SK-N-MC (cell line): ENCODE measurements at regions not wholly inside any gene's neighbourhood (a gene's known extent, or its start where the extent isn't known, plus 50 kb on each side); places are given as distances from the start of the nearest gene placed in this dataset.
"Not testable (repeated sequence)": the region's sequence is repeated elsewhere in the genome, so short reads cannot be mapped to it uniquely, and the experiment has no call there.

Source experiments
- DNase-seq: peaks from one replicate; pipeline ENCODE4 v3.0.0-alpha.2; 2011; ENCODE audit warnings: low read depth, low spot score
- H3K27ac ChIP-seq: fragments of 200-600 bp; sonication (generic); 2 replicates; pipeline ENCODE4 v1.5.1; 2016; ENCODE audit warnings: mixed run types
- H3K36me3 ChIP-seq: fragments of 200-600 bp; sonication (generic); 2 replicates; pipeline ENCODE4 v1.6.1; 2017; ENCODE audit warnings: antibody characterized with exemption, low read length, mixed read lengths; ENCODE audit not compliant: insufficient read depth
- H3K4me3 ChIP-seq: fragments of 200-600 bp; sonication (generic); 2 replicates; pipeline ENCODE4 v1.5.1; 2016
- H3K9ac ChIP-seq: fragments of 200-600 bp; sonication (generic); 2 replicates; pipeline ENCODE4 v1.8.0; 2017; ENCODE audit warnings: mixed run types, mixed read lengths; ENCODE audit not compliant: insufficient read length
- H3K9me3 ChIP-seq: fragments of 200-600 bp; sonication (generic); 2 replicates; pipeline ENCODE4 v1.6.1; 2017; ENCODE audit warnings: low read depth, mild to moderate bottlenecking, antibody characterized with exemption, low read length, moderate library complexity, mixed read lengths
- EZH2 ChIP-seq: fragments of 200-600 bp; sonication (generic); IDR thresholded peaks from one replicate; pipeline ENCODE4 v1.6.1; 2017; ENCODE audit warnings: antibody characterized with exemption
- FOXP2 ChIP-seq: optimal IDR thresholded peaks from 2 replicates; pipeline ENCODE3; 2011; ENCODE audit warnings: mild to moderate bottlenecking, moderate library complexity; ENCODE audit not compliant: insufficient read depth; ENCODE audit errors: extremely low read length, control extremely low read depth
- POLR2AphosphoS5 ChIP-seq: IDR thresholded peaks from 2 replicates; pipeline ENCODE4 v1.6.1; 2012; ENCODE audit warnings: mild to moderate bottlenecking, low read depth, low read length, borderline replicate concordance

- no peaks in the 10 kb centered on the region for H3K9me3 ChIP-seq
- TF ChIP-seq POLR2AphosphoS5 (no peak), EZH2 (no peak), FOXP2 (no peak)
- no peaks in the 10 kb centered on the region for H3K36me3 ChIP-seq
- no peak overlapping the region for H3K27ac ChIP-seq
- DNase-seq: no peak
- no peak overlapping the region for H3K4me3 ChIP-seq
- no peak overlapping the region for H3K9ac ChIP-seq
Measured at GRCh38 chr4:14912426-14912825, 89.9 kb upstream of the CPEB2 start.

GRCh38 chr4:14915018-14915417 is 87.3 kb upstream of the CPEB2 start:
- DNase-seq: no peak
- Histone ChIP-seq H3K9me3 (no peaks in the 10 kb centered on the region), H3K9ac (no peak overlapping the region), H3K4me3 (no peak overlapping the region), H3K36me3 (no peaks in the 10 kb centered on the region), H3K27ac (no peak overlapping the region)
- TF ChIP-seq FOXP2 (no peak), EZH2 (no peak), POLR2AphosphoS5 (no peak)

DNA sequence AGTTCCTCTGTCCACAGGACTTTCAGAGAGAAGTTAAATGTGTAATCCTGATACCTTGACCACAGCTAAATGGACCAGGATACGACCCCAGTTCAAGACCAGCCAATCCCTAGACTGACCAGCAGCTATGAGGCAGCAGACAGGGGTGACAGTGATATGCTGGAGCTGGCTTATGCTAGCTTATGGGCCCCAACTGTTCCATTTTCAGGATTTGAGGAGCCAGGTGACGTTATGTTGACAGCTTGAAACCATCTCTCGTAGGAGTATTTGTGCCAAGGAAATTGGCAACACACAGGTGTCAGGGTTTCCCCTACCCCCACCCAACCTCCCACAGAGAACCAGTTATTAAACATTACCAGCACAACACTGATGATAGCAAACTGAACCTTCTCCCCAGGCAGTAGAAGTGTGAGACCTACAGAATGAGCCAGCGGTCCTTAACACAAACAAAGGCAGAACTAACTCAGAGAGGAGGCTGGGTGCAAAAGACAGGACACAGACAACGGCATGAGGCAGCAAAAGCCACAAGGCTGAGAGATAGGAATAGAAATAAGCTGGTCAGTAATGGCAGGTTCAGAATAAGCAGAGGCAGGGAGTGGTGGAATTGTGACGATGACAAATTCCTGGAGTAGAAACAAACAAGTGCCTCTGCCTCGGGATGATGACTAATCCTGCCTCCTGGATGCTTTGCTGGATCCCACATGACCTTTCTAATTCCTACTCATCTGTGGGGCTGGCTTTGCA is 85.6 kb upstream of the CPEB2 start:
- no peak for DNase-seq
- Histone ChIP-seq H3K36me3 (no peaks in the 10 kb centered on the region), H3K27ac (no peak overlapping the region), H3K4me3 (no peak overlapping the region), H3K9ac (no peak overlapping the region), H3K9me3 (no peaks in the 10 kb centered on the region)
- TF ChIP-seq EZH2: no peak
- TF ChIP-seq POLR2AphosphoS5: no peak
- TF ChIP-seq FOXP2: no peak

DNA sequence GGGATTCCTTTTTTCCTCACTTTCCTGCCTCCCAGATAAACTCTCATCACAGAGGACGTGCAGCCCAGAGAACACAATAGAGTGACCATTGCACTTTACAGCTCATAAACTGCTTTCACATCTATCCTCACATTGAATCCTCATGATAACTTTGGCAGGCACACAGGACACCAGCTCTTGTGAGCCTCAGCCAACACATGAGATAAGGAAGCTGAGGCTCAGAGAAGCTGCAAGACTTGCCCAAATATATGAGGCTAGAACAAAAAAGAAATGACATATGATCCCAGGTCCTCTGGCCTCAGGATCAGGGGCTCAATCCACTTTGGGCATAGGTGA is 85.0 kb upstream of the CPEB2 start:
- no peaks in the 10 kb centered on the region for H3K9me3 ChIP-seq
- no peak overlapping the region for H3K27ac ChIP-seq
- H3K9ac ChIP-seq: no peak overlapping the region
- no peak for DNase-seq
- H3K36me3 ChIP-seq: no peaks in the 10 kb centered on the region
- no peak overlapping the region for H3K4me3 ChIP-seq
- TF ChIP-seq FOXP2 (no peak), POLR2AphosphoS5 (no peak), EZH2 (no peak)

DNA sequence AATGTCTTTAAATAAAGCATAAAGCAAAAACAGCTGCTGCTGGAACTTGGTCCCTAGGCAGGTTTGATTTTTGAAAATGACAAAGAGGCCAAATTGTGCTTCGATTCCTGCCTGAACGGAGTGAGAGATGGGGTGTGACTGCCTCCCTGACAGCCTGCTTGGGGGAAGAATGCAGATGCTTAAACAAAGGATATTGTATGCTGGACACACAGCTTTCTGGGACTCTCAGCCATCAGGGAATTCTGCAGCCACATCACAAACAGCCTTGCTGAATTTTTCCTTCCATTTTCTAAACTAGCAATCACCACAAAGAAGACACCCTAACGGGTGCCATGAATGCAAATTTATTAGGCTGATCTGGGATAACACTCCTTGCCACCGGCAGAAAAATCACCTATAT is 83.9 kb upstream of the CPEB2 start:
- H3K27ac ChIP-seq: no peak overlapping the region
- DNase-seq: no peak
- H3K9ac ChIP-seq: no peak overlapping the region
- TF ChIP-seq POLR2AphosphoS5 (no peak), FOXP2 (no peak), EZH2 (no peak)
- H3K36me3 ChIP-seq: no peaks in the 10 kb centered on the region
- no peak overlapping the region for H3K4me3 ChIP-seq
- no peaks in the 10 kb centered on the region for H3K9me3 ChIP-seq

DNA sequence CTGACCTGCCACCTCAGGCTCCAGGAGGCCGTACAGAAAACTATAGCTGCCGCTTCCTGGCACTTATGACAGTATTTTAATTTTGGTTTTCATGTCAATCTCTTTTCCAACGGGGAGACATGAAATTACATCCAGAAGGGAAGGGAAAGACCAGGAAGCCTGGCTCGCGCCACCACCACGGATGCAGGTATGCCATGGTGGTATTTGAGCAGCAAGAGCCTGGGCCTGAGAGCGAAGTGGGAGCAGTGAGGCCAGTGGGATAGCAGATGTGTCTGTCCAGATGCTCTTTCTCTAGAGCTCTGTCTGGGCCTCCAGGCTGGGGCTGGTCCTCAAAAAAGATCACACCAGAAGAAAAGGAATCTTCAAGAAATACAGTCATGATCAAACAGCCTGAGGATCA is 82.5 kb upstream of the CPEB2 start:
- no peak for TF ChIP-seq POLR2AphosphoS5
- no peak for TF ChIP-seq EZH2
- no peak for TF ChIP-seq FOXP2
- no peak for DNase-seq

DNA sequence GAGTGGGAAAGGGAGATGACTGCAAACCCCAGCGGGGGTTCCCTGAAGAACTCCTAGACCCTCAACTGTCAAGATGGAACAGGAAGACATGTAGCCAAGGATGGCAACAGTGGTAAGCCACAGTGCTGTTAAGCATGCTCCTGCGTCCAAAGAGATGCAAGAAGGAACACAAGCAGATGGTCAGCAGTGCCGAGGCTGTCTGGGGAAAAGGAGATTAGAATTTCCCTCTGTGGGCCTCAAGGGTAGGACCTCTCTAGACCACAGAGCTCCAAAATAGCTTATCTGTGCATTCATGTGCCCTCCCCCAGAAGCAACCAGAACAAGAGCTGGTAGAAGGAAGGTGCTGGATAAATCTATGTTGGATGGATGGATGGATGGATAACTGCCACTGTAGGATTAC is 82.0 kb upstream of the CPEB2 start:
- no peak overlapping the region for H3K9ac ChIP-seq
- H3K27ac ChIP-seq: no peak overlapping the region
- no peaks in the 10 kb centered on the region for H3K9me3 ChIP-seq
- no peak overlapping the region for H3K4me3 ChIP-seq
- DNase-seq: no peak
- H3K36me3 ChIP-seq: no peaks in the 10 kb centered on the region
- no peak for TF ChIP-seq POLR2AphosphoS5
- TF ChIP-seq FOXP2: no peak
- TF ChIP-seq EZH2: no peak

More for the DNA sequence above, 82.5 kb upstream of the CPEB2 start:
- Histone ChIP-seq H3K27ac (no peak overlapping the region), H3K9ac (no peak overlapping the region), H3K36me3 (no peaks in the 10 kb centered on the region), H3K4me3 (no peak overlapping the region), H3K9me3 (no peaks in the 10 kb centered on the region)

- Histone ChIP-seq H3K9me3 (no peaks in the 10 kb centered on the region), H3K4me3 (no peak overlapping the region), H3K27ac (no peak overlapping the region), H3K36me3 (no peaks in the 10 kb centered on the region), H3K9ac (no peak overlapping the region)
- no peak for TF ChIP-seq EZH2
- TF ChIP-seq FOXP2: no peak
- no peak for DNase-seq
Measured at GRCh38 chr4:14920759-14921320, 81.4 kb upstream of the CPEB2 start.

DNA sequence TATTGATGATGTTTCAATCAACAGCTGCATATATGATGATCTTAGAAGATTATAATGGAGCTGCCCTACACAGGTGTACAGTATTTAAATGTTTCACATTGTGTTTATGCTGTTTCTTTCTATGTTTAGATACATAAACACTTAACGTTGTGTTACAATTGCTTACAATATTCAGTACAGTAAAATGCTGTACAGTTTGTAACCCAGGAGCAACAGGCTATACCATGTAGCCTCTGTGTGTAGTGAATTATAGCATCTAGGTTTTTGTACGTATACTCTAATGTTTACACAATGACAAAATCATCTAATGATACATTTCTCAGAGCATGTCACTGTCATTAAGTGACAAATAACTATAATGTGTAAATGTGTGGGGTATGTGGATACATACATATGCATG is 80.5 kb upstream of the CPEB2 start:
- not testable (repeated sequence) for H3K9ac ChIP-seq, H3K4me3 ChIP-seq, H3K27ac ChIP-seq, H3K9me3 ChIP-seq, DNase-seq, H3K36me3 ChIP-seq
